Mesodermal cell (in vitro differentiated cells): ENCODE measurements at regions not wholly inside any gene's neighbourhood (a gene's known extent, or its start where the extent isn't known, plus 50 kb on each side); places are given as distances from the start of the nearest gene placed in this dataset.
"Not testable (repeated sequence)": the region's sequence is repeated elsewhere in the genome, so short reads cannot be mapped to it uniquely, and the experiment has no call there.

ENCODE experiments used
- H3K27ac ChIP-seq: 2 replicates; pipeline ENCODE4 v1.7.0; 2013; ENCODE audit warnings: mild to moderate bottlenecking, low read depth, low read length, moderate library complexity; ENCODE audit not compliant: severe bottlenecking
- H3K36me3 ChIP-seq: 2 replicates; pipeline ENCODE4 v1.7.1; 2013; ENCODE audit warnings: mild to moderate bottlenecking, low read length, moderate library complexity; ENCODE audit not compliant: control insufficient read depth, insufficient read depth
- H3K4me1 ChIP-seq: one replicate; pipeline ENCODE4 v1.7.1; 2013; ENCODE audit warnings: mild to moderate bottlenecking, low read length; ENCODE audit not compliant: insufficient read depth, control insufficient read depth, poor library complexity, severe bottlenecking
- H3K4me3 ChIP-seq: 2 replicates; pipeline ENCODE4 v1.7.0; 2013; ENCODE audit warnings: low read length, control low read depth, mild to moderate bottlenecking; ENCODE audit not compliant: insufficient read depth, poor library complexity, severe bottlenecking; ENCODE audit errors: extremely low read depth
- H3K9me3 ChIP-seq: 2 replicates; pipeline ENCODE4 v1.7.1; 2013; ENCODE audit warnings: mild to moderate bottlenecking, low read length, moderate library complexity; ENCODE audit not compliant: control insufficient read depth
- WGBS, 2 experiments: methylation state at CpG; one replicate each; pipeline ENCODE4 v1.1.5; 2013; ENCODE audit warnings: missing lambda C conversion rate in 2 of 2; ENCODE audit not compliant: insufficient coverage in 2 of 2; 5-methylcytosine and 5-hydroxymethylcytosine counted together

DNA sequence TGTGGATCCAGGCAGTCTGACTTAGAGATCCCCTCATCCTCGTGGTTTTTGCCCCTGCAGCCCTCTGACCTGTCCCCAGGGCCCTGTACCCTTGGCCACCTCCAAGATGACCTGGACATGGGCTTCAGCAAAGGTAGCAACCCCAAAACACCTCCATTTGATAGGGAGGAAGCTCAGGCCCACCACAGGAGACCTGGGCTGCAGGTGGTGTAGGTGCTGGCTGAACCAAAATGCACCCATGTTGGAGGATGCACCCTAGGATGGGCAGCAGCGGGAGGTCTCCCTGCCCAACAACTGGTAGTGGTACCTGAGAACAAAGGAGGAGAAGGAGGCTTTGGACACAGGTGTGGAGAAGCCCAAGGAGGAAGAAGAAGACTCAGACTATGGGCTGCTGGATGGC lies 188.7 kb downstream of the ZNF716 start:
- Histone ChIP-seq H3K36me3 (no peaks in the 10 kb centered on the region), H3K27ac (no peak overlapping the region), H3K4me1 (no peaks in the 10 kb centered on the region), H3K4me3 (no peak overlapping the region), H3K9me3 (peaks cover 19% of the 10 kb centered on the region)
- 45 to 50% methylated on average over 1 of the region's 2 CpGs for WGBS, 2 experiments

DNA sequence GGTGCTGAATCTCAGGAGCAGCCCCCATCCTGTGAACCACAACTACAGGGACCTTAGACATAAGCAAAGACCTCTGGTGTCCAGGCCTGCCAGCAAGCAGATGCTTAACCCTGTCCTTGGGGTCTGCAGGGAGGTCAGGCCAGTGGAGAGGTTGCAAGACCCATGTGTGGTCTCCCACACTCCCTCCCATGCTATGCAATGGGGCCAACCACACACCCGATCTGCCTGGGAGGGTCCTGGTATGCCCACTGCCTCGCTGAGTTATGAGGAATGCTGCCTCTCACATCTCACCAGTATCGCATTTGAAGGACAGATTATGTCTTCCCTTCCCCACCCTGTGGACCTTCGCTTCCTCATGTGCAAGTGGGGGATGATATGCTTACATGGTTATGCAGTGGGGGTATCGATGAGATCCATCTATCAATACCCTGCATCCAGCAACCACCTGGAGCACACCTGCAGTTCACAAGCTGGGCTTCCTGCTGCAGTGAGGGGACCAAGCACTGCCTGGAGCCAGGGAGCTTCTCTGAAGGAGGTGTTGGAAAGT lies 191.6 kb downstream of the ZNF716 start:
- Histone ChIP-seq H3K27ac (no peak overlapping the region), H3K36me3 (no peaks in the 10 kb centered on the region), H3K4me1 (no peaks in the 10 kb centered on the region), H3K9me3 (peaks cover 31% of the 10 kb centered on the region), H3K4me3 (no peak overlapping the region)
- no CpG with 5 or more reads among the region's 5 CpGs for WGBS, 2 experiments

DNA sequence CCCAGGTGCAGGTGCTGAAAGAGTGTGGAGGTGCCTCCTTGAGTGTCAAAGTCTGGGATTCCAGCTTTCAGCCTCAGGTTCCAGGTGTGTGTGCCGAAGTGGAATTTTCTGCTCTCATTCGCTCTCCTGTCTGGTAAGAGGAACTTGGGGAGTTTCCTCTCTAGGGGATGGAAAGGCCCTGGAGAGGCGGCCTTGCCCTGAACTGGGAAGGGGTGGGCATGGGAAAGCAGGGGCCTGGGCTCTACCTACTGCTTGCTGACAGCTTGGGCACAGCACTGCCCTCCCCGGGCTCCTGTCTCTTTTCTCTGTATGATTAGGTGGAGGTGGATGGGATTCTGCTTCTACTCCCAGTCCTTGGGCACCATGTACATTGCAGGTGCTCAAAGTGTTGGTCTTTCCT lies 192.8 kb downstream of the ZNF716 start:
- no peak overlapping the region for H3K27ac ChIP-seq
- peaks cover 34% of the 10 kb centered on the region for H3K9me3 ChIP-seq
- H3K4me3 ChIP-seq: no peak overlapping the region
- H3K4me1 ChIP-seq: no peaks in the 10 kb centered on the region
- 73% methylated on average over 2 of the region's 4 CpGs; no CpG with 5 or more reads in 1 of the 2 experiments for WGBS, 2 experiments
- H3K36me3 ChIP-seq: no peaks in the 10 kb centered on the region

DNA sequence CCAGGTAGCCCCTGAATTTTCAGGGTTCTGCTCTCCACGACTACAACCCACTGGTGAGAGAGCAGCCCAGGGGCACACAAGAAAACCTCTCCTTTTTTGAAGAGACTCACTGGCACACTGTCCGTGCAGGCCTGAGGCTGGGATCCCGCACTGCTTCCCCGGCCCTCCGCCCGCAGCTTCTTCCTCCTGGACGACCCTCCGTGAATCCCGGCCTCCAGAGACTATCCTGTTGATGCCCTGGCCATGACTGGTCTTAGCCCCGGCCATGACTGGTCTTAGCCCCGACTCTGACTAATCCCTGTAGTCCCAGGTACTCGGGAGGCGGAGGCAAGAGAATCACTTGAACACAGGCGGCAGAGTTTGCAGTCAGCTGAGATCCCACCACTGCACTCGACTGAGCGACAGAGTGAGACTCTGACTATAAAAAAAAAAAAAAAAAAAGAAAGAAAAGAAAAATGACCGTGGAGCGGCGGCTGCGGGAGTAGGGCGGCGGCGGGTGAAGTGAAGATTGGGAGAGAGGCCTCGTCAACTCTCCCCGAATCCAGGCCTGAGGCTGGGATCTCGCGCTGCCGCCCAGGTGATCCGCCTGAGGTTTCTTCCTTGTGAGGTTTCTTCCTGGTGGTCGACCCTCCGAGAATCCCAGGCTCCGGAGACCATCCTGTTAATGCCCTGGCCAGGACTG lies 196.4 kb downstream of the ZNF716 start:
- Histone ChIP-seq H3K9me3 (peaks cover 54% of the 10 kb centered on the region), H3K27ac (no peak overlapping the region), H3K4me1 (no peaks in the 10 kb centered on the region), H3K36me3 (no peaks in the 10 kb centered on the region), H3K4me3 (no peak overlapping the region)
- 83 to 84% methylated on average over 23 to 31 of the region's 32 CpGs for WGBS, 2 experiments

DNA sequence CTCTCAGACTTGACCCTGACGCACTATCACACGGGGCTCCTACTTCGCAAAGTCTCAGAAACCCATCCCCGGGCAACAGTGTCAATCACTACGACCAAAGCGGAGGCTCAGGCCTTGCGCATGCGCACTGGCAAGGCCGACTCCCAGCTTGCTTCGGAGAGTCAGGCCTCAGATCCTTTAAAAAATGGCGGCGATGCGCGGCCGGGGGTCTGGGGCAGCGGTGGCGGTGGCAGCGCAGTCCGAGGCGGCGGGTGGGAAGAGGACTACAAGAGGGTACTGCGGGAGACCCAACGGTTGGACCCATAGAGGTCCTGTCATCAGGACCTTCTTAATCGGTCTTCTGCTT lies 196.9 kb downstream of the ZNF716 start:
- Histone ChIP-seq H3K4me1 (no peaks in the 10 kb centered on the region), H3K4me3 (no peak overlapping the region), H3K27ac (no peak overlapping the region), H3K36me3 (no peaks in the 10 kb centered on the region), H3K9me3 (peaks cover 54% of the 10 kb centered on the region)
- 90 to 91% methylated on average over 21 to 23 of the region's 24 CpGs for WGBS, 2 experiments

DNA sequence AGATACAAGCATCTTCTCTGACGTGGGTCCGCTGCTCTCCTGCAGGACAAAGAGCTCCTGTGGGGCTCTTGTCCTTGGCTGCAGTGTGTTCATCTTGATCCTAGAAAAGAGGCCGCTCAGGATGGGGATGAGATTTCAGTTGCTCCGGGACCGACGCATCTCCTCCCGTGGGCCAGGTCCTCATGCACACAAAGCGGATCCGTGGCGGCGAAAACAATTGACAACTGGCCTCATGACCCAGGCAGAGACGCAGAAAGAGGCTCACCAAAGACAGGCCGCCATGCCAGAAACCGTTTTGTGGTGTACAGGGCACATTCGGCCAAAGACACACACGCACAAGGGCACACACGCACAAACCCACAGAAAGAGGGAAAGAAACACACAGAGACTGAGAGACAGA lies 200.4 kb downstream of the ZNF716 start:
- not testable (repeated sequence) for H3K36me3 ChIP-seq, H3K4me3 ChIP-seq, H3K27ac ChIP-seq, H3K4me1 ChIP-seq
- H3K9me3 ChIP-seq: peaks cover 72% of the 10 kb centered on the region
- 87 to 90% methylated on average over 12 to 14 of the region's 17 CpGs for WGBS, 2 experiments

DNA sequence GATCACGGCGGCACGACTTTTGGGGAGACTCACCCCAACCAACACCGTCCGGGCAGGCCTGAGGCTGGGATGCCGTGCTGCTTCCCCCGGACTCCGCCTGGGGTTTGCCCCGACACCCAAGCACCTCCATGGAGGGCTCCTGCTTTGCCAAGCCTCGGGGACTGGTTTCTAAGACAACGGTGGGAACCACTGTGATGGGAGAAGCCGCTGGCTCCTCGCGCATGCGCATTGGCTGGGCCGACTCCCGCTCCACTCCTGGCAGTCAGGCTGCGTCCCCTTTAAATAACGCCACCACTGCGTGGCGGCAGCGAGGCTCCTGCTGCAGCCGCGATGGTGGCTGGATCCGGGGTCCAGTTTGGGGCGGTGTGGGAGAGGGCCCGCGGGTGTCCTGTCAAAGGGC lies 201.0 kb downstream of the ZNF716 start:
- H3K4me1 ChIP-seq: no peaks in the 10 kb centered on the region
- WGBS, 2 experiments: 88 to 92% methylated on average over 21 to 26 of the region's 28 CpGs
- H3K36me3 ChIP-seq: no peaks in the 10 kb centered on the region
- no peak overlapping the region for H3K4me3 ChIP-seq
- H3K27ac ChIP-seq: no peak overlapping the region
- H3K9me3 ChIP-seq: peaks cover 67% of the 10 kb centered on the region

DNA sequence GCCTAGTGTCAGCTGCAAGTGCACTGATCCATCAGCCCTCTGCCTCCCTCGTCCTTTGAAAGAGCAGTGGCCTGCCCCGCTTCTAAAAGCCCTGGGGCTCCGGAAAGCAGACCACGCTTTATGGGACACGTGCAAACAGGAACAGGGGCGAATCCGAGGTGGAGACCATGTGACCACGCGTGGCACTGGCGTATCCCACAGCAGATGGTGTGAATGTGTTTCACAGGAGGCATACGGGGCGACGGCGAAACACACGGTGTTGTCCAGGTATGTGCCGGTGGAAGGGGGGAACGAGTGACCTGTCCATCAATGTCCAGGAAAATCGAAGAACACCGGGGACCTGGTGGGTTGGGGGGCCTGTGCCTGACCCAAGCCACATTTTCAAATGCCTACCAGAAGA lies 201.6 kb downstream of the ZNF716 start:
- WGBS, 2 experiments: 84 to 89% methylated on average over 17 to 19 of the region's 19 CpGs
- H3K9me3 ChIP-seq: peaks cover 63% of the 10 kb centered on the region
- not testable (repeated sequence) for H3K4me1 ChIP-seq, H3K4me3 ChIP-seq, H3K27ac ChIP-seq, H3K36me3 ChIP-seq

DNA sequence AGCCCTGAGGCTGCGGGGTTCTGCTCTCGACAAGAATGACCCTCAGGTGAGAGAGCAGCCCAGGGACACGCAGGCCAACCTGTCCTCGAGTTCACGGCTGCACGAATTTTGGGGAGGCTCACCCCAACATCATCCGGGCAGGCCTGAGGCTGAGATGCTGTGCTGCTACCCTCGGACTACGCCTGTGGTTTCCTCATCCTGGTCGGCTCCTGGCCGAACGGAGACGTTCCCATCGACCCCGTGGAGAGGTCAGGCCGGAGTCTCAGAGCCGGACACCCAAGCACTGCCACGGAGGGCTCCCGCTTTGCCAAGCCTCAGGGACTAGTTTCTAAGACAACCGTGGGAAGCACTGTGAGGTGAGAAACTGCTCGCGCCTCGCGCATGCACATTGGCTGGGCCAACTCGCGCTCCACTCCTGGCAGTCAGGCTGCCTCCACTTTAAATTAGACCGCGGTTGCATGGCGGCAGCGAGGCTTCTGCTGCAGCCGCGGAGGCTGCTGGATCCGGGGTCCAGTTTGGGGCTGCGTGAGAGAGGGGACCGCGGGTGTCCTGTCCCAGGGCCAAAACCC lies 203.4 kb downstream of the ZNF716 start:
- no peaks in the 10 kb centered on the region for H3K4me1 ChIP-seq
- H3K9me3 ChIP-seq: peaks cover 58% of the 10 kb centered on the region
- H3K27ac ChIP-seq: no peak overlapping the region
- H3K36me3 ChIP-seq: no peaks in the 10 kb centered on the region
- H3K4me3 ChIP-seq: no peak overlapping the region
- WGBS, 2 experiments: 83 to 84% methylated on average over 30 to 36 of the region's 36 CpGs

DNA sequence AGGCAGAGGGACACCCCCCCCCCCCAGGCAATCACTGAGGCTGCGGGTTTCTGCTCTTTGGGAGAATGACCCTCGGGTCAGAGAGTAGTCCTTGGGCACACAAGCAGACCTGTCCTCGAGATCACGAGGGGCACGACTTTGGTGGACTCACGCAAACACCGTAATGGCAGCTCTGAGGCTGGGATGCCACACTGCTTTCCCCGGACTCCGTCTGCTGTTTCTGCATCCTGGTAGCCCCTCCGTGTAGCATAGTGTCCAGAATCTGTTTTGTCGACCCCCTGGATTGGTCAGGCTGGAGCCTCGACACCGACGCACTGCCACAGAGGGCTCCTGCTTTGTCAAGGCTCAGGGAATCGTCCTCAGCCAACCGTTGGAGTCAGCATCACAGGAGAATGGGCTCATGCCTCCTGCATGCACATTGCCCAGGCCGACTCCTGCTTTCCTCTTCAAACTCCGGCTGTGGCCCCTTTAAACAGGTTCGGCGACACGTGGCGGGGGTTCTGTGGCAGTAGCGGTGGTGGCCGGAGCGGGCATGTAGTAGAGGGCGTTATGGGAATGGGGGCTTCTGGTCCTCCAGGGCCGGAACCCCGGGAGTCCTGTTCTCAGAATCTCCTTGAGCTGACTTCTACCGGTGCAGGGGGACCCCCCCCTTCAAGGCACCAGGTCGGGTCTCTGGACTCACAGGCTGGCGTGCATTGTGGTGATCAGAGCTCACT lies 205.3 kb downstream of the ZNF716 start:
- H3K4me1 ChIP-seq, H3K27ac ChIP-seq, H3K36me3 ChIP-seq, H3K4me3 ChIP-seq: not testable (repeated sequence)
- WGBS, 2 experiments: 78 to 82% methylated on average over 27 to 28 of the region's 31 CpGs
- peaks cover 50% of the 10 kb centered on the region for H3K9me3 ChIP-seq

DNA sequence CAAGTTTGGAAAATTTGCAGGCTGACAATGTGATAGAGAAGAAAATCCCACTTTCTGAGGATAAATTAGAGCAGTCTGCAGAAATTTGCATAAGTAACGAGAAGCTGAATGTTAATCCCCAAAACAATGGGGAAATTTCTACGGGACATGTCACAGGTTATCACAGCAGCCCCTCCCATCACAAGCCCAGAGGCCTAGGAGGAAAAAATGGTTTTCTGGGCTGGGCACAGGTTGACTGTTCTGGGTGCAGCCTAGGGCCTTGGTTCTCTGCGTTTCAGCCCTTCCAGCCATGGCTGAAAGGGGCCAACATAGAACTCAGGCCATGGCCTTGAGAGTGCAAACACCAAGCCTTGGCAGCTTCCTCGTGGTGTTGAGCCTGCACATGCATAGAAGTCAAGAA lies 209.2 kb downstream of the ZNF716 start:
- H3K9me3 ChIP-seq: peaks cover 17% of the 10 kb centered on the region
- H3K4me3 ChIP-seq, H3K4me1 ChIP-seq, H3K36me3 ChIP-seq, H3K27ac ChIP-seq: not testable (repeated sequence)
- WGBS, 2 experiments: 22 to 73% methylated on average over 1 to 2 of the region's 4 CpGs
